ENCODE measurements at regions not wholly inside any gene's neighbourhood (a gene's known extent, or its start where the extent isn't known, plus 50 kb on each side); places are given as distances from the start of the nearest gene placed in this dataset.

GRCh38 chr13:91162180-91162579, 185.3 kb upstream of the MIR17HG start:
- DNase-seq, result no peak

- no peak for DNase-seq
These were observed 184.9 kb upstream of the MIR17HG start for GRCh38 chr13:91162589-91162988.

GRCh38 chr13:91165758-91166157, 181.7 kb upstream of the MIR17HG start:
- no peak for DNase-seq

- DNase-seq, result no peak
These were observed 180.6 kb upstream of the MIR17HG start for GRCh38 chr13:91166714-91167511.

GRCh38 chr13:91167706-91168385, 179.6 kb upstream of the MIR17HG start:
- peak in 2 of 3 donors; percentile 40 to 72 for DNase-seq

- DNase-seq, result no peak
These were observed 179.1 kb upstream of the MIR17HG start for GRCh38 chr13:91168386-91168711.

GRCh38 chr13:91169321-91170050, 178.0 kb upstream of the MIR17HG start:
- DNase-seq, result no peak

- DNase-seq, result no peak
These were observed 175.3 kb upstream of the MIR17HG start for GRCh38 chr13:91172160-91172559.

GRCh38 chr13:91174886-91175501, 172.5 kb upstream of the MIR17HG start:
- peak in 1 of 3 donors; percentile 37 for DNase-seq

- peak in 1 of 3 donors; percentile 15 for DNase-seq
These were observed 169.4 kb upstream of the MIR17HG start for GRCh38 chr13:91178099-91178498.

- DNase-seq, result no peak
These were observed 165.6 kb upstream of the MIR17HG start for GRCh38 chr13:91181892-91182291.

- peak in 1 of 3 donors; percentile 6 for DNase-seq
These were observed 163.1 kb upstream of the MIR17HG start for GRCh38 chr13:91184244-91184926.

GRCh38 chr13:91185294-91185863, 162.1 kb upstream of the MIR17HG start:
- peak; percentile 32 to 61 (median 35) for DNase-seq

- no peak for DNase-seq
These were observed 160.0 kb upstream of the MIR17HG start for GRCh38 chr13:91187522-91187921.

GRCh38 chr13:91189506-91189905, 158.0 kb upstream of the MIR17HG start:
- no peak for DNase-seq

GRCh38 chr13:91193358-91193757, 154.1 kb upstream of the MIR17HG start:
- no peak for DNase-seq

- DNase-seq, result no peak
These were observed 151.7 kb upstream of the MIR17HG start for GRCh38 chr13:91195789-91196188.

GRCh38 chr13:91196958-91197357, 150.5 kb upstream of the MIR17HG start:
- no peak for DNase-seq

- DNase-seq, result no peak
These were observed 147.6 kb upstream of the MIR17HG start for GRCh38 chr13:91199866-91200265.

- DNase-seq, result no peak
These were observed 147.0 kb upstream of the MIR17HG start for GRCh38 chr13:91200486-91200885.

- no peak for DNase-seq
These were observed 144.1 kb upstream of the MIR17HG start for GRCh38 chr13:91203430-91203829.
